ENCODE measurements at regions not wholly inside any gene's neighbourhood (a gene's known extent, or its start where the extent isn't known, plus 50 kb on each side); places are given as distances from the start of the nearest gene placed in this dataset.

DNA sequence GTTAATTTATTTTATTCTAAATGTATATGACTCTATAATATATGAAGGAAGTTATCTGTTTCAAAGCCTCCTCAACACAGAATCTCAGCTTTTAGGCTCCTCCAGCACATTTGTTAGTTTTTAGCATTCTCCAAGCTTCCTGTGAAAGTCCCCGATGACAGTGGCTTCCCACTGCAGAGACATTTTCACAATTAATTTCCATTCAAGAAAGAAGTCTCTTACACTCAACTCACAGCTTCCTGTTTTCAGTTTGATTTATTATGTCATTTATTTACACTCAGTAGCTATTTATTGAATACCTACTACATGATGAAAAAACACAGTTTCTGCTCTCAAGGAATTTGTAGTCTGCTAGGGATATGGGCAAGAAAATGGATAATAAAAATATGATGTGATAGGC is 2228.2 kb upstream of the WWC1 start:
- DNase-seq (ENCODE audit: extremely low spot score) = no peak
- POLR2A ChIA-PET = no interaction called here
- CTCF ChIA-PET = interaction anchor here (0.9 to 1.4 kb wide), 2 partner anchors 24 to 125 kb away, joined by 3 read pairs; no protein-coding TSS in a partner anchor
- no peak for TF ChIP-seq CTCF (IDR thresholded peaks at IDR 0.05; ENCODE audit: control extremely low read depth, extremely low read depth, low read depth, missing control alignments)

DNA sequence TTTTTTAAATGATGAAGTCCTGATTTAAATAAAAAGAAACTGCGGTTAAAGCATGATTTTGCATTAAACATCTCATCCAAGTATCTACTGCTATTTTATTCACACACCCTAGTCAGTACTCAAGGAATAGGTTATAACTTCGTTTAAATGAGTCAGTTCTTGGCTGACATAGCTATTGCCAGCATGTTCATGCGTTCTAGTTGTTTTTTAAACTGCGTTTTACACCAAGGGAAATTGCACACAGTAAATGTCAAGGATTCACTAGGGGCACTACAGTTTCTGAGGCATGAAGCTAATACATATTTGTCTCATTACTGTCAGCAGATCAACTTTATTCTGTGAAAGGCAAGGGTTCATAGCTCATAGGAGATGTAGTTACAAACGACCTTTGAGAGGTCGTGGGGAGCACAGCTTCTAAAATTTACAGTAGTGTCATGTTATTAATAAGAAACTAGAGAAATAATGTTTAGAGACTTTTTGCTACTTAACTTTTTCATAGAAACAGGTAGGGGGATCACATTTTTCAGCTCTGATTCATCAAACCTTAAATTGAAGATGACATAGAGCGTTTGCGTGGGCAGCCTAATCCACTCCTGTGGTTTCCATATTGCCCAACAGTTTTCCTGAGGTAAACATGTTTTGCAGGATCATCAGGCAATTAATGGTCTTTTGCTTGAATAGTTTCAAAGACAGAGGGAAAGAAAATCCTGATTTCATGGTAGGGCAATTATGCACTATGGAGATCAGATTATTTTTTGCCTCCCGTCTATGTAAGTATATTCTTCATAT is 2222.7 kb upstream of the WWC1 start:
- no peak for DNase-seq (ENCODE audit: extremely low spot score)

GRCh38 chr5:166073901-166074581 is 2217.4 kb upstream of the WWC1 start:
- TF ChIP-seq CTCF (IDR thresholded peaks at IDR 0.05; ENCODE audit: control extremely low read depth, extremely low read depth, low read depth, missing control alignments) = no peak
- no peak for DNase-seq (ENCODE audit: extremely low spot score)
- CTCF ChIA-PET = no interaction called here
- POLR2A ChIA-PET = no interaction called here

More for the DNA sequence above, 2222.7 kb upstream of the WWC1 start:
- CTCF ChIA-PET = interaction anchor here (0.9 to 1.7 kb wide), 2 partner anchors 9 to 16 kb away, joined by 3 to 4 read pairs; no protein-coding TSS in a partner anchor
- POLR2A ChIA-PET = no interaction called here
- TF ChIP-seq CTCF (IDR thresholded peaks at IDR 0.05; ENCODE audit: control extremely low read depth, extremely low read depth, low read depth, missing control alignments) = no peak

DNA sequence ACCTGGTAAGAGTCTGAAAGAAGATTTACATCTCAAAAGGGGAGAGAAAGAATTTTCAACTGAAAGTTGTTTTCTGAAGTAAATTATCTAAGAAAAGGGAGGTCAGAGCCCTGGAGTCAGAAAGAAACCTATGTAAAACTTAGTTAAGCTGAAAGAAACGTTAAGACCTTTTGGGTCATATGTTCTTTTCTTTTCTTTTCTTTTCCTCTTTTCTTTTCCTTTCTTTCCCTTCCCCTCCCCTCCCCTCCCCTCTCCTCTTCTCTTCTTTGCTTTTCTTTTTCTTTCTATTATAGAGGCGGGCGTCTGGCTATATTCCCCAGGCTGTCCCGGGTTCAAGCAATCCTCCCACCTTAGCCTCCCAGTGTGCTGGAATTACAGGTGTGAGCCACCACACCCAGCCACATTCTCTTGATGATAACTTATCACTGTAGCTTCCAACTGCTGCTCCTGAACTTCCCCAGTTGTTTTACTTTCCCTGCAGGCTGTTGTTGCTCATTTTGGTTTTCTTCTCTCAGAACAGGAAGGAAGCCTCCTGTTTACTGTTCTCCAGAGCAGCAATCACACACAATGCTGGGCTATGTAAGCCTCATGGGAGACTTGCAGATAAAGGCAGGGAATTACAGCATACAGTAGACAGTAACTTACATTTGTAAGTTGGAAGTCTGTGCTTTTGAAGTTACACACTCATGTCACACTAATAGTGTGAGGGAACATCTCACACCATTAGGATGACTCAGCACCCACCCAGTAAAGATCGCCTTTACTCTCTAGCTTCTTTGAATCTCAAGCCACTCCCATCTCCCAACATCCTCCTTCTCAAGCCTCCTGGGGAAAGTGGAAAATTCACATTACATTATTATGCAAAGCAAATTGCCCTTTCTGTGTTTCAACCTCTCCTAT is 2216.6 kb upstream of the WWC1 start:
- ChIA-PET CTCF (no interaction called here), POLR2A (no interaction called here)
- no peak for TF ChIP-seq CTCF (IDR thresholded peaks at IDR 0.05; ENCODE audit: control extremely low read depth, extremely low read depth, low read depth, missing control alignments)
- DNase-seq (ENCODE audit: extremely low spot score) = no peak

GRCh38 chr5:166083183-166083959 is 2208.1 kb upstream of the WWC1 start:
- TF ChIP-seq CTCF (IDR thresholded peaks at IDR 0.05; ENCODE audit: control extremely low read depth, extremely low read depth, low read depth, missing control alignments) = no peak
- CTCF ChIA-PET = no interaction called here
- POLR2A ChIA-PET = no interaction called here
- DNase-seq (ENCODE audit: extremely low spot score) = no peak

Data from GM10248 (cell line).